Panc1 (cell line): ENCODE measurements at regions not wholly inside any gene's neighbourhood (a gene's known extent, or its start where the extent isn't known, plus 50 kb on each side); places are given as distances from the start of the nearest gene placed in this dataset.

Source experiments
- CTCF ChIP-seq: fragments of 450-650 bp; IDR thresholded peaks from 2 replicates; pipeline ENCODE4 v1.5.1; 2017; ENCODE audit warnings: mild to moderate bottlenecking
- POLR2AphosphoS5 ChIP-seq: IDR thresholded peaks from 2 replicates; pipeline ENCODE4 v1.6.1; 2012; ENCODE audit warnings: mild to moderate bottlenecking, low read depth, low read length, moderate library complexity
- REST ChIP-seq, 2 experiments: IDR thresholded peaks; 2 replicates each; pipeline ENCODE4 v1.6.1; 2011 to 2012; ENCODE audit warnings: low read depth in 2 of 2, control low read depth in 1 of 2, low read length in 1 of 2, mild to moderate bottlenecking in 1 of 2, moderate library complexity in 1 of 2; ENCODE audit not compliant: insufficient read depth in 1 of 2

GRCh38 chr7:131919920-131920709 is 363.7 kb upstream of the PODXL start:
- TF ChIP-seq CTCF (no peak), POLR2AphosphoS5 (no peak), REST (IDR thresholded peaks at IDR 0.05; ENCODE audit: insufficient read depth in 1 of 2, low read depth in 2 of 2, low read length in 1 of 2) (no peak)
